GM12878 (cell line): ENCODE measurements at regions not wholly inside any gene's neighbourhood (a gene's known extent, or its start where the extent isn't known, plus 50 kb on each side); places are given as distances from the start of the nearest gene placed in this dataset.

Experiments
- ATAC-seq: fragments of 200-7000 bp; cut with Tn5 transposase; 3 replicates; pipeline ENCODE4 v1.9.1; 2020; ENCODE audit warnings: mild to moderate bottlenecking, moderate library complexity
- BruUV-seq: library from RNA; stranded (reverse); fragments of 400-500 nt; replicated peaks from 2 replicates; lab custom pipeline; 2021; lab: Mats Ljungman, UMichigan
- CTCF ChIA-PET: fragments of 300-600 bp; sonication (Branson Sonifier 250); formaldehyde crosslinking; extraction: SDS; loops from one replicate; lab custom pipeline; 2021; ENCODE audit warnings: inconsistent platforms; lab: Yijun Ruan, JAX
- POLR2A ChIA-PET: fragments of 350-600 bp; formaldehyde crosslinking; extraction: SDS; loops from one replicate; lab custom pipeline; 2021; ENCODE audit warnings: inconsistent platforms; lab: Charles Lee
- RAD21 ChIA-PET: fragments of 300-600 bp; sonication (Branson Sonifier 250); formaldehyde crosslinking; loops from one replicate; lab custom pipeline; 2023; ENCODE audit warnings: antibody characterized with exemption; ENCODE audit not compliant: unreplicated experiment; lab: Charles Lee
- SMC1A ChIA-PET: fragments of 300-600 bp; sonication (Branson Sonifier 250); formaldehyde crosslinking; loops from one replicate; lab custom pipeline; 2023; ENCODE audit not compliant: unreplicated experiment, uncharacterized antibody; lab: Charles Lee
- DNase-seq: peaks from one replicate; pipeline ENCODE4 v3.0.0-alpha.2; 2011; ENCODE audit warnings: low read depth, low spot score
- FAIRE-seq: peaks from 3 replicates; lab custom pipeline; 2011; peaks lifted over from hg19 to GRCh38; lab: Jason Lieb, UNC
- H2AFZ ChIP-seq: 2 replicates; pipeline ENCODE4 v1.6.0; 2011; ENCODE audit warnings: low read depth, low read length, control low read depth; ENCODE audit not compliant: control insufficient read depth
- H3K27ac ChIP-seq: 2 replicates; pipeline ENCODE4 v1.5.1; 2011; ENCODE audit warnings: control low read depth; ENCODE audit not compliant: control insufficient read depth, insufficient read depth
- H3K27me3 ChIP-seq, 2 experiments: replicated peaks in 1 of 2; 2 replicates each; pipeline versions ENCODE4 v1.6.0 to v1.6.1; 2011; ENCODE audit warnings: low read length in 1 of 2; ENCODE audit not compliant: control insufficient read depth in 2 of 2, insufficient read depth in 2 of 2
- H3K36me3 ChIP-seq, 2 experiments: 2 replicates each; pipeline ENCODE4 v1.5.1; 2011; ENCODE audit warnings: low read length in 1 of 2; ENCODE audit not compliant: control insufficient read depth in 2 of 2, insufficient read depth in 2 of 2
- H3K4me1 ChIP-seq: 2 replicates; pipeline ENCODE4 v1.6.1; 2011; ENCODE audit warnings: mild to moderate bottlenecking, low read length, moderate library complexity, mixed read lengths; ENCODE audit not compliant: control insufficient read depth, insufficient read depth
- H3K4me2 ChIP-seq: 2 replicates; pipeline ENCODE4 v1.6.0; 2011; ENCODE audit warnings: control low read depth; ENCODE audit not compliant: control insufficient read depth, insufficient read depth
- H3K4me3 ChIP-seq: fragments of 200-600 bp; sonication (generic); 2 replicates; pipeline ENCODE4 v1.5.1; 2016
- H3K79me2 ChIP-seq: 2 replicates; pipeline ENCODE4 v1.6.0; 2011; ENCODE audit warnings: low read length; ENCODE audit not compliant: control insufficient read depth, insufficient read depth
- H3K9ac ChIP-seq: 2 replicates; pipeline ENCODE4 v1.8.0; 2011; ENCODE audit warnings: low read length, control low read depth, mixed read lengths; ENCODE audit not compliant: control insufficient read depth, insufficient read depth
- H3K9me3 ChIP-seq: replicated peaks from 3 replicates; pipeline ENCODE4 v1.5.1; 2011; ENCODE audit warnings: mild to moderate bottlenecking, low read length; ENCODE audit not compliant: control insufficient read depth, insufficient read depth
- H4K20me1 ChIP-seq: 2 replicates; pipeline ENCODE4 v1.6.0; 2011; ENCODE audit not compliant: control insufficient read depth, insufficient read depth
- ASH2L ChIP-seq: fragments of 300-600, 200-600 bp; sonication (generic); IDR thresholded peaks from 2 replicates; pipeline ENCODE4 v1.6.1; 2017; ENCODE audit warnings: low read depth, mild to moderate bottlenecking, borderline replicate concordance
- CREB1 ChIP-seq: IDR thresholded peaks from 2 replicates; pipeline ENCODE4 v1.6.1; 2012; ENCODE audit warnings: low read depth, mild to moderate bottlenecking, inconsistent platforms
- EGR1 ChIP-seq, 2 experiments: IDR thresholded peaks; 1 replicate in 1 of 2; 2 replicates in 1 of 2; pipeline ENCODE4 v1.6.1; 2011 to 2012; ENCODE audit warnings: low read depth in 2 of 2, low read length in 2 of 2, borderline replicate concordance in 1 of 2, mild to moderate bottlenecking in 1 of 2, moderate library complexity in 1 of 2
- FOS ChIP-seq: IDR thresholded peaks from 3 replicates; pipeline ENCODE4 v1.6.1; 2011; ENCODE audit warnings: borderline replicate concordance; ENCODE audit not compliant: insufficient read length; ENCODE audit errors: extremely low read depth
- IKZF1 ChIP-seq: fragments of 450-650 bp; conservative IDR thresholded peaks from 2 replicates; pipeline ENCODE4 v1.6.1; 2017; ENCODE audit warnings: antibody characterized with exemption, mild to moderate bottlenecking
- MEF2A ChIP-seq: IDR thresholded peaks from 2 replicates; pipeline ENCODE4 v1.6.1; 2011; ENCODE audit warnings: low read depth, mild to moderate bottlenecking, low read length, moderate library complexity; ENCODE audit not compliant: insufficient read depth
- POLR2AphosphoS2 ChIP-seq: IDR thresholded peaks from 2 replicates; pipeline ENCODE4 v1.6.1; 2011; ENCODE audit warnings: low read depth, mild to moderate bottlenecking, low read length, improper control_type of control experiment, moderate library complexity
- RAD21 ChIP-seq: IDR thresholded peaks from 2 replicates; pipeline ENCODE4 v1.6.1; 2011; ENCODE audit warnings: mild to moderate bottlenecking, low read depth, low read length, moderate library complexity; ENCODE audit not compliant: insufficient read depth
- SMC3 ChIP-seq: IDR thresholded peaks from 2 replicates; pipeline ENCODE4 v1.6.1; 2011; ENCODE audit warnings: low read length, improper control_type of control experiment, borderline replicate concordance
- whole genome bisulfite sequencing: methylation state at CpG from one replicate; pipeline ENCODE4 v1.1.6; 2016; ENCODE audit warnings: low lambda C conversion rate; ENCODE audit not compliant: insufficient replicate concordance, insufficient coverage; ENCODE audit errors: missing lambda C conversion rate; 5-methylcytosine and 5-hydroxymethylcytosine counted together
- in situ Hi-C: fragments of 300-500 bp; cut with MboI; formaldehyde crosslinking; loops from 9 replicates; pipeline ENCODE4 v1.14.3; 2018; ENCODE audit warnings: mixed read lengths
- intact Hi-C: fragments of 100-400 bp; cut with micrococcal nuclease; formaldehyde crosslinking; loops from one replicate; pipeline ENCODE4 v1.14.2; 2022; ENCODE audit not compliant: unreplicated experiment
- TF ChIP-seq, protein P1 (sequence below), 3 experiments: IDR thresholded peaks in 2 of 3; conservative IDR thresholded peaks in 1 of 3; 2 replicates each; pipeline ENCODE4 v1.5.1; 2011; ENCODE audit warnings: low read depth in 3 of 3, low read length in 3 of 3, mild to moderate bottlenecking in 3 of 3, control low read depth in 2 of 3, moderate library complexity in 2 of 3, inconsistent platforms in 1 of 3, mixed read lengths in 1 of 3; ENCODE audit not compliant: control insufficient read depth in 2 of 3, insufficient read depth in 1 of 3; ENCODE audit errors: extremely low read depth in 1 of 3

- SMC1A ChIA-PET = interaction anchor here (0.6 to 1.7 kb wide), 5 partner anchors 119 to 1195 kb away, joined by 3 to 12 read pairs (median 3); no protein-coding TSS in a partner anchor
- RAD21 ChIA-PET = interaction anchor here (1.4 kb wide), 1 partner anchor 548 kb away, joined by 4 read pairs; no protein-coding TSS in a partner anchor
- Histone ChIP-seq H3K4me3 (no peak overlapping the region), H3K79me2 (no peaks in the 10 kb centered on the region), H3K27ac (no peak overlapping the region), H2AFZ (no peak overlapping the region), H3K9me3 (no peaks in the 10 kb centered on the region), H3K4me2 (no peak overlapping the region), H4K20me1 (no peaks in the 10 kb centered on the region), H3K9ac (no peak overlapping the region), H3K36me3 (no peaks in the 10 kb centered on the region), H3K4me1 (no peaks in the 10 kb centered on the region), H3K27me3 (no peaks in the 10 kb centered on the region)
- peak; percentile 31; the same call in 1 of the 2 replicates for TF ChIP-seq SMC3
- TF ChIP-seq CREB1 = no peak
- no peak for TF ChIP-seq POLR2AphosphoS2
- TF ChIP-seq ASH2L = no peak
- peak; percentile 44 for TF ChIP-seq RAD21
- TF ChIP-seq MEF2A = no peak
- no peak for TF ChIP-seq FOS
- TF ChIP-seq EGR1 (IDR thresholded peaks at IDR 0.05; ENCODE audit: borderline replicate concordance in 1 of 2, low read depth in 2 of 2, low read length in 2 of 2) = no peak
- TF ChIP-seq IKZF1 = no peak
- TF ChIP-seq, protein P1, sequence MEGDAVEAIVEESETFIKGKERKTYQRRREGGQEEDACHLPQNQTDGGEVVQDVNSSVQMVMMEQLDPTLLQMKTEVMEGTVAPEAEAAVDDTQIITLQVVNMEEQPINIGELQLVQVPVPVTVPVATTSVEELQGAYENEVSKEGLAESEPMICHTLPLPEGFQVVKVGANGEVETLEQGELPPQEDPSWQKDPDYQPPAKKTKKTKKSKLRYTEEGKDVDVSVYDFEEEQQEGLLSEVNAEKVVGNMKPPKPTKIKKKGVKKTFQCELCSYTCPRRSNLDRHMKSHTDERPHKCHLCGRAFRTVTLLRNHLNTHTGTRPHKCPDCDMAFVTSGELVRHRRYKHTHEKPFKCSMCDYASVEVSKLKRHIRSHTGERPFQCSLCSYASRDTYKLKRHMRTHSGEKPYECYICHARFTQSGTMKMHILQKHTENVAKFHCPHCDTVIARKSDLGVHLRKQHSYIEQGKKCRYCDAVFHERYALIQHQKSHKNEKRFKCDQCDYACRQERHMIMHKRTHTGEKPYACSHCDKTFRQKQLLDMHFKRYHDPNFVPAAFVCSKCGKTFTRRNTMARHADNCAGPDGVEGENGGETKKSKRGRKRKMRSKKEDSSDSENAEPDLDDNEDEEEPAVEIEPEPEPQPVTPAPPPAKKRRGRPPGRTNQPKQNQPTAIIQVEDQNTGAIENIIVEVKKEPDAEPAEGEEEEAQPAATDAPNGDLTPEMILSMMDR (IDR thresholded peaks at IDR 0.05 in 2 of 3, conservative IDR thresholded peaks at IDR 0.05 in 1 of 3; ENCODE audit: control insufficient read depth in 2 of 3, extremely low read depth in 1 of 3, insufficient read depth in 1 of 3, low read depth in 3 of 3, low read length in 3 of 3) = peak in 2 of 3 experiments; percentile 51 to 53; a peak in 4 of 6 replicates
- POLR2A ChIA-PET = no interaction called here
- CTCF ChIA-PET = interaction anchor here (1.0 to 2.6 kb wide), 9 partner anchors 12 to 1221 kb away, joined by 3 to 19 read pairs (median 6); no protein-coding TSS in a partner anchor
- ATAC-seq = peak; percentile 20; the same call in 1 of the 3 replicates
- DNase-seq = no peak
- peak; percentile 75 for FAIRE-seq
- BruUV-seq = no TSS peak
- intact Hi-C loops = loop anchor here (1.0 to 10.0 kb wide), 3 partner anchors 550 to 1220 kb away; partner anchors contain the start of gene SPRY1
- in situ Hi-C loops = no loop called here
- WGBS = 25% methylated on average over 8 of the region's 8 CpGs
Measured at GRCh38 chr4:124322234-124323065, 390.1 kb downstream of the ANKRD50 start.
